ENCODE measurements at regions not wholly inside any gene's neighbourhood (a gene's known extent, or its start where the extent isn't known, plus 50 kb on each side); places are given as distances from the start of the nearest gene placed in this dataset.

GRCh38 chr4:20196476-20196875 is 55.2 kb upstream of the SLIT2 start:
- TF ChIP-seq TAF1 (IDR thresholded peaks at IDR 0.05; ENCODE audit: borderline replicate concordance, insufficient read depth, low read length) (no peak), POLR2AphosphoS5 (IDR thresholded peaks at IDR 0.05; ENCODE audit: low read depth, low read length) (no peak), FOXP2 (optimal IDR thresholded peaks at IDR 0.05; ENCODE audit: borderline replicate concordance, extremely low read depth, extremely low read length, insufficient read depth) (no peak), REST (IDR thresholded peaks at IDR 0.05; ENCODE audit: insufficient read depth in 1 of 2, low read depth in 2 of 2, low read length in 2 of 2) (no peak), SIN3A (IDR thresholded peaks at IDR 0.05; ENCODE audit: borderline replicate concordance, insufficient read depth, low read length) (no peak)

GRCh38 chr4:20195071-20195885 is 56.4 kb upstream of the SLIT2 start:
- TF ChIP-seq POLR2AphosphoS5 (IDR thresholded peaks at IDR 0.05; ENCODE audit: low read depth, low read length) (no peak), REST (IDR thresholded peaks at IDR 0.05; ENCODE audit: insufficient read depth in 1 of 2, low read depth in 2 of 2, low read length in 2 of 2) (no peak), SIN3A (IDR thresholded peaks at IDR 0.05; ENCODE audit: borderline replicate concordance, insufficient read depth, low read length) (no peak), TAF1 (IDR thresholded peaks at IDR 0.05; ENCODE audit: borderline replicate concordance, insufficient read depth, low read length) (no peak), FOXP2 (optimal IDR thresholded peaks at IDR 0.05; ENCODE audit: borderline replicate concordance, extremely low read depth, extremely low read length, insufficient read depth) (no peak)

GRCh38 chr4:20194123-20195013 is 57.3 kb upstream of the SLIT2 start:
- no peak for TF ChIP-seq SIN3A (IDR thresholded peaks at IDR 0.05; ENCODE audit: borderline replicate concordance, insufficient read depth, low read length)
- TF ChIP-seq POLR2AphosphoS5 (IDR thresholded peaks at IDR 0.05; ENCODE audit: low read depth, low read length), result no peak
- TF ChIP-seq TAF1 (IDR thresholded peaks at IDR 0.05; ENCODE audit: borderline replicate concordance, insufficient read depth, low read length), result no peak
- no peak for TF ChIP-seq FOXP2 (optimal IDR thresholded peaks at IDR 0.05; ENCODE audit: borderline replicate concordance, extremely low read depth, extremely low read length, insufficient read depth)
- TF ChIP-seq REST (IDR thresholded peaks at IDR 0.05; ENCODE audit: insufficient read depth in 1 of 2, low read depth in 2 of 2, low read length in 2 of 2), result no peak

- TF ChIP-seq POLR2AphosphoS5 (IDR thresholded peaks at IDR 0.05; ENCODE audit: low read depth, low read length) (no peak), TAF1 (IDR thresholded peaks at IDR 0.05; ENCODE audit: borderline replicate concordance, insufficient read depth, low read length) (no peak), REST (IDR thresholded peaks at IDR 0.05; ENCODE audit: insufficient read depth in 1 of 2, low read depth in 2 of 2, low read length in 2 of 2) (no peak), FOXP2 (optimal IDR thresholded peaks at IDR 0.05; ENCODE audit: borderline replicate concordance, extremely low read depth, extremely low read length, insufficient read depth) (no peak), SIN3A (IDR thresholded peaks at IDR 0.05; ENCODE audit: borderline replicate concordance, insufficient read depth, low read length) (no peak)
These were observed 58.4 kb upstream of the SLIT2 start for GRCh38 chr4:20193141-20193936.

Measured in PFSK-1 (cell line).